Naive B cell (primary cell): ENCODE measurements at regions not wholly inside any gene's neighbourhood (a gene's known extent, or its start where the extent isn't known, plus 50 kb on each side); places are given as distances from the start of the nearest gene placed in this dataset.
A peak's percentile ranks its signal among the peaks of the same experiment; 100 is the strongest.

Experiments
- ATAC-seq, 2 donors: fragments of 150-1000 bp; cut with Tn5 transposase; 2 replicates each; pipeline ENCODE4 v1.10.0; 2021; ENCODE audit warnings: low read depth in 2 of 2, mild to moderate bottlenecking in 2 of 2, moderate library complexity in 2 of 2
- DNase-seq: peaks from one replicate; pipeline ENCODE4 v3.0.0; 2022
- H3K27ac Mint-ChIP-seq, 6 donors: one replicate each; pipeline ENCODE4 v1.8.0; 2020 to 2022; ENCODE audit warnings: mild to moderate bottlenecking in 6 of 6, mixed read lengths in 6 of 6, moderate library complexity in 5 of 6, inconsistent platforms in 2 of 6
- H3K27me3 Mint-ChIP-seq, 3 donors: one replicate each; pipeline ENCODE4 v1.8.0; 2021 to 2022; ENCODE audit warnings: mixed read lengths in 3 of 3, mild to moderate bottlenecking in 1 of 3
- H3K36me3 Mint-ChIP-seq, 2 donors: one replicate each; pipeline ENCODE4 v1.8.0; 2020 to 2022; ENCODE audit warnings: mixed read lengths in 2 of 2, inconsistent platforms in 1 of 2, mild to moderate bottlenecking in 1 of 2
- H3K4me1 Mint-ChIP-seq, 3 donors: one replicate each; pipeline ENCODE4 v1.8.0; 2020 to 2022; ENCODE audit warnings: mixed read lengths in 3 of 3, inconsistent platforms in 1 of 3, mild to moderate bottlenecking in 1 of 3, moderate library complexity in 1 of 3
- H3K4me3 Mint-ChIP-seq, 8 donors: one replicate each; pipeline ENCODE4 v1.8.0; 2020 to 2022; ENCODE audit warnings: mild to moderate bottlenecking in 8 of 8, mixed read lengths in 8 of 8, moderate library complexity in 8 of 8, inconsistent platforms in 2 of 8
- H3K9me3 Mint-ChIP-seq, 7 donors: one replicate each; pipeline ENCODE4 v1.8.0; 2020 to 2022; ENCODE audit warnings: mixed read lengths in 7 of 7, mild to moderate bottlenecking in 5 of 7, inconsistent platforms in 2 of 7, moderate library complexity in 1 of 7

GRCh38 chr1:195082183-195082582 lies 1526.1 kb downstream of the KCNT2 start:
- no peak for DNase-seq
- H3K4me1 Mint-ChIP-seq = peaks cover 0 to 6% (median 0%) of the 10 kb centered on the region in 3 donors
- H3K36me3 Mint-ChIP-seq = no peaks in the 10 kb centered on the region
- no peaks in the 10 kb centered on the region for H3K27me3 Mint-ChIP-seq
- H3K27ac Mint-ChIP-seq = peak overlapping the region in 1 of 6 donors; percentile 6
- ATAC-seq = no peak
- no peak overlapping the region for H3K4me3 Mint-ChIP-seq
- H3K9me3 Mint-ChIP-seq = peaks cover 0 to 4% (median 0%) of the 10 kb centered on the region in 7 donors

GRCh38 chr1:195076682-195077081 lies 1531.6 kb downstream of the KCNT2 start:
- ATAC-seq (no peak), DNase-seq (no peak)
- Mint-ChIP-seq H3K36me3 (no peaks in the 10 kb centered on the region), H3K4me1 (peaks cover 0 to 9% (median 0%) of the 10 kb centered on the region in 3 donors), H3K27ac (no peak overlapping the region), H3K4me3 (no peak overlapping the region), H3K27me3 (no peaks in the 10 kb centered on the region), H3K9me3 (no peaks in the 10 kb centered on the region)

GRCh38 chr1:195075973-195076372 lies 1532.3 kb downstream of the KCNT2 start:
- Mint-ChIP-seq H3K4me3 (no peak overlapping the region), H3K9me3 (no peaks in the 10 kb centered on the region), H3K27me3 (no peaks in the 10 kb centered on the region), H3K4me1 (peaks cover 0 to 7% (median 0%) of the 10 kb centered on the region in 3 donors), H3K36me3 (no peaks in the 10 kb centered on the region), H3K27ac (no peak overlapping the region)
- DNase-seq (no peak), ATAC-seq (no peak)

GRCh38 chr1:195071461-195071860 lies 1536.8 kb downstream of the KCNT2 start:
- peak overlapping the region in 1 of 6 donors; percentile 74 for H3K27ac Mint-ChIP-seq
- no peaks in the 10 kb centered on the region for H3K27me3 Mint-ChIP-seq
- H3K4me1 Mint-ChIP-seq = peaks cover 0 to 7% (median 0%) of the 10 kb centered on the region in 3 donors
- H3K9me3 Mint-ChIP-seq = no peaks in the 10 kb centered on the region
- no peaks in the 10 kb centered on the region for H3K36me3 Mint-ChIP-seq
- ATAC-seq (no peak), DNase-seq (no peak)
- H3K4me3 Mint-ChIP-seq = no peak overlapping the region

- Mint-ChIP-seq H3K27ac (no peak overlapping the region), H3K27me3 (no peaks in the 10 kb centered on the region), H3K4me1 (no peaks in the 10 kb centered on the region), H3K36me3 (no peaks in the 10 kb centered on the region), H3K9me3 (peaks cover 0 to 6% (median 0%) of the 10 kb centered on the region in 7 donors), H3K4me3 (no peak overlapping the region)
- DNase-seq = no peak
- no peak for ATAC-seq
Observed at GRCh38 chr1:195065437-195065836, 1542.8 kb downstream of the KCNT2 start.

GRCh38 chr1:195064358-195064757 lies 1543.9 kb downstream of the KCNT2 start:
- no peak for ATAC-seq
- peaks cover 0 to 6% (median 0%) of the 10 kb centered on the region in 7 donors for H3K9me3 Mint-ChIP-seq
- no peaks in the 10 kb centered on the region for H3K36me3 Mint-ChIP-seq

GRCh38 chr1:195054217-195054687 lies 1554.0 kb downstream of the KCNT2 start:
- no peak for DNase-seq
- Mint-ChIP-seq H3K27me3 (no peaks in the 10 kb centered on the region), H3K9me3 (peaks cover 0 to 6% (median 0%) of the 10 kb centered on the region in 7 donors), H3K27ac (no peak overlapping the region), H3K4me1 (peaks cover 4% of the 10 kb centered on the region in 3 donors), H3K4me3 (no peak overlapping the region), H3K36me3 (no peaks in the 10 kb centered on the region)
- no peak for ATAC-seq

More at GRCh38 chr1:195064358-195064757, 1543.9 kb downstream of the KCNT2 start:
- peaks cover 0 to 4% (median 0%) of the 10 kb centered on the region in 3 donors for H3K27me3 Mint-ChIP-seq
- H3K27ac Mint-ChIP-seq = no peak overlapping the region
- no peak overlapping the region for H3K4me3 Mint-ChIP-seq
- no peak for DNase-seq
- no peaks in the 10 kb centered on the region for H3K4me1 Mint-ChIP-seq

- ATAC-seq (peak; percentile 46 to 56), DNase-seq (peak; percentile 3)
- no peak overlapping the region for H3K4me3 Mint-ChIP-seq
- peak overlapping the region in 1 of 6 donors; percentile 68 for H3K27ac Mint-ChIP-seq
- H3K27me3 Mint-ChIP-seq = no peaks in the 10 kb centered on the region
- no peaks in the 10 kb centered on the region for H3K36me3 Mint-ChIP-seq
- peaks cover 4% of the 10 kb centered on the region in 3 donors for H3K4me1 Mint-ChIP-seq
- peaks cover 0 to 6% (median 0%) of the 10 kb centered on the region in 7 donors for H3K9me3 Mint-ChIP-seq
Observed at GRCh38 chr1:195053478-195053877, 1554.8 kb downstream of the KCNT2 start.

GRCh38 chr1:195047772-195048171 lies 1560.5 kb downstream of the KCNT2 start:
- H3K36me3 Mint-ChIP-seq = no peaks in the 10 kb centered on the region
- no peak for ATAC-seq
- H3K27me3 Mint-ChIP-seq = no peaks in the 10 kb centered on the region

GRCh38 chr1:195045072-195045471 lies 1563.2 kb downstream of the KCNT2 start:
- H3K27me3 Mint-ChIP-seq = no peaks in the 10 kb centered on the region

More at GRCh38 chr1:195047772-195048171, 1560.5 kb downstream of the KCNT2 start:
- DNase-seq = no peak
- H3K4me1 Mint-ChIP-seq = no peaks in the 10 kb centered on the region
- H3K4me3 Mint-ChIP-seq = no peak overlapping the region
- no peak overlapping the region for H3K27ac Mint-ChIP-seq
- H3K9me3 Mint-ChIP-seq = peaks cover 0 to 4% (median 0%) of the 10 kb centered on the region in 7 donors

GRCh38 chr1:195030793-195031192 lies 1577.4 kb downstream of the KCNT2 start:
- Mint-ChIP-seq H3K27me3 (no peaks in the 10 kb centered on the region), H3K36me3 (no peaks in the 10 kb centered on the region), H3K4me3 (no peak overlapping the region), H3K9me3 (peaks cover 3 to 37% (median 8%) of the 10 kb centered on the region in 7 donors), H3K27ac (no peak overlapping the region), H3K4me1 (no peaks in the 10 kb centered on the region)
- DNase-seq = no peak
- no peak for ATAC-seq

More at GRCh38 chr1:195045072-195045471, 1563.2 kb downstream of the KCNT2 start:
- Mint-ChIP-seq H3K4me1 (peaks cover 0 to 8% (median 1%) of the 10 kb centered on the region in 3 donors), H3K36me3 (no peaks in the 10 kb centered on the region), H3K27ac (no peak overlapping the region), H3K4me3 (no peak overlapping the region), H3K9me3 (peaks cover 0 to 4% (median 0%) of the 10 kb centered on the region in 7 donors)
- DNase-seq (no peak), ATAC-seq (no peak)

GRCh38 chr1:195026792-195027191 lies 1581.4 kb downstream of the KCNT2 start:
- no peak for ATAC-seq

GRCh38 chr1:195019385-195019784 lies 1588.9 kb downstream of the KCNT2 start:
- no peaks in the 10 kb centered on the region for H3K36me3 Mint-ChIP-seq

More at GRCh38 chr1:195026792-195027191, 1581.4 kb downstream of the KCNT2 start:
- no peak overlapping the region for H3K27ac Mint-ChIP-seq
- H3K36me3 Mint-ChIP-seq = no peaks in the 10 kb centered on the region
- peaks cover 2 to 24% (median 8%) of the 10 kb centered on the region in 7 donors for H3K9me3 Mint-ChIP-seq
- no peak overlapping the region for H3K4me3 Mint-ChIP-seq
- H3K4me1 Mint-ChIP-seq = no peaks in the 10 kb centered on the region
- DNase-seq = no peak
- H3K27me3 Mint-ChIP-seq = no peaks in the 10 kb centered on the region

GRCh38 chr1:195012995-195013394 lies 1595.2 kb downstream of the KCNT2 start:
- no peak for DNase-seq
- H3K27me3 Mint-ChIP-seq = no peaks in the 10 kb centered on the region

More at GRCh38 chr1:195019385-195019784, 1588.9 kb downstream of the KCNT2 start:
- Mint-ChIP-seq H3K4me3 (no peak overlapping the region), H3K9me3 (peaks cover 0 to 11% (median 8%) of the 10 kb centered on the region in 7 donors), H3K27ac (no peak overlapping the region), H3K27me3 (no peaks in the 10 kb centered on the region), H3K4me1 (no peaks in the 10 kb centered on the region)
- DNase-seq (no peak), ATAC-seq (no peak)

More at GRCh38 chr1:195012995-195013394, 1595.2 kb downstream of the KCNT2 start:
- peaks cover 3 to 24% (median 9%) of the 10 kb centered on the region in 7 donors for H3K9me3 Mint-ChIP-seq
- ATAC-seq = no peak
- no peaks in the 10 kb centered on the region for H3K36me3 Mint-ChIP-seq
- H3K4me3 Mint-ChIP-seq = no peak overlapping the region
- no peaks in the 10 kb centered on the region for H3K4me1 Mint-ChIP-seq
- H3K27ac Mint-ChIP-seq = no peak overlapping the region
